T-helper 1 cell treated with Interleukin-12 subunit alpha and Interleukin-12 subunit beta and Interleukin-4 antibody, amounts not matched to agents 30 ng/mL and 1 ng/mL, for 36 hours (primary cell): ENCODE measurements at regions not wholly inside any gene's neighbourhood (a gene's known extent, or its start where the extent isn't known, plus 50 kb on each side); places are given as distances from the start of the nearest gene placed in this dataset.

Source experiments
- intact Hi-C: fragments of 100-400 bp; cut with micrococcal nuclease; formaldehyde crosslinking; loops from one replicate; pipeline ENCODE4 v1.15.1; 2024

DNA sequence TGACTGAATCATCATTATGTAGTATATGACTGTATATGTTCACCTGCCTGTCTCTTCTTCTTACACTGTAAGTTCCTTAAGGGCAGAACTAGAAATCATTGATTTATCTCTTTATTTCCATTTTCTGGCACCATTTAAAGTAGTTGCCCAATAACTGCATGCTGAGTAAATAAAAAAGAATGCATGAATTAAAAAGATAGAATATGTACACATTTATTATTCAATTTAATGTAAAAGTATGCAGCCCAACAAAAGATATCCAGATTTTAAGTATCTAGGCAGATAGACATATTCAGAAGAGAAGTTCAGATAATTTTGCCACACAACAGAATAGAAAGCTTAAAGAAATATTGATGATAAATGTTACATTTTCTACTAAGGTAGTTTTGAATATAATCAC, 1244.6 kb upstream of the ADGRL4 start:
- intact Hi-C loops, result no loop called here

DNA sequence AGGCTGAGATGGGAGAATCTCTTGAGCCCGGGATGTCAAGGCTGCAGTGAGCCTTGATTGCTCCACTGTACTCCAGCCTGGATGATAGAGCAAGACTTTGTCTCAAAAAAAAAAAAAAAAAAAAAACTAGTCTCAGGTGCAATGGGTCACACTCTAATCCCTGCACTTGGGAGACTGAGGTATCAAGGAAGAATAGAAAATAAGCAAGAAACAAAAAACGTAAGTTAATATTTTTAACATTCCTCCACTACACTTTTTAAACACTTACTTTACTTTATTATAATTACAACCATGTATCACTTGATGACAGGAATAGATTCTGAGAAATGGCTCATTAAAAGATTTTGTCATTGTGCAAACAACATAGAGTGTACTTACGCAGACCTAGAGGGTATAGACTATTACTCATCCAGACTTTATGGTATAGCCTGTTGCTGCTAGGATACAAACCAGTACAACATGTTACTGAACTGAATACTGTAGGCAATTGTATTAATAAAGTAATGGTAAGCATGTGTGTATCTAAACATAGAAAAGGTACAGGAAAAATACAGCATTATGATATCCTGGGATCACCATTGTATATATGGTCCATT, 1244.1 kb upstream of the ADGRL4 start:
- intact Hi-C loops, result no loop called here

DNA sequence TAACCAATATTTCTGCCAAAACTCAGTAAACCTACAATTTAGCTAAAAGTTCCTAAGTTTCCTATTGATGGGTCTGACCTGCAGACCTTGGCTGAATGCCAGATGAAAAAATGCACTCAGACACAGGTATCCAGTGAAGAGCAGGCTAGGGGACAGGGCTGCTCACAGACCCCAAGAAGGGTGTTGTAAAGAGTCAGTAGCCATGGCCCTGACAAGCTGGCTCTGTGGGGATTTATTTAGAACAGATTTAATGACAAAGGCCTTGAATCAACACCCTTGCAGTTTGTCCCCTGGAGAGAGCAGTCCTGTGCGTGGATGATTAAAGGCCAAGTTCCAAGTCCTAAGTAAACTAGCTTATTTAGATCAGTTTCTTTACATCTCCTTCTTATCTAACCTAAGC, 1243.2 kb upstream of the ADGRL4 start:
- intact Hi-C loops, result no loop called here

DNA sequence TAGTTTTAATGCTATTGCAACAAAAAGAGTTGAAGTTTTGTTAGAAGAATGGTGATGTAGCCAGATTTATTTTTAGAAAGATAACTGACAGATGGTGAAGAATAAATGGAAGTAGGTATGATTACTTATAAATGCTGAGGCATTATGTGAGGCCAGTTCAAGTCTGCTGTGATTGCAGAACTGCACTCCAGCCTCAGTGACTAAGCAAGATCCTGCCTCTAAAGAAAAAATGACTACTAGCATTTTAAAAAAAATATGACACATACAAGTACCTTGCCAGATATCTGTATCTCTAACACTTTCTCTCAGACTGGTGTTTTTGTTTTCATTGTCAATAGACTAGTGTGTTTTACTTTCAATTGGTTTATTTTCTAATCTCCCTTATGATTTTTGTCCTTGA, 1242.4 kb upstream of the ADGRL4 start:
- intact Hi-C loops, result no loop called here

DNA sequence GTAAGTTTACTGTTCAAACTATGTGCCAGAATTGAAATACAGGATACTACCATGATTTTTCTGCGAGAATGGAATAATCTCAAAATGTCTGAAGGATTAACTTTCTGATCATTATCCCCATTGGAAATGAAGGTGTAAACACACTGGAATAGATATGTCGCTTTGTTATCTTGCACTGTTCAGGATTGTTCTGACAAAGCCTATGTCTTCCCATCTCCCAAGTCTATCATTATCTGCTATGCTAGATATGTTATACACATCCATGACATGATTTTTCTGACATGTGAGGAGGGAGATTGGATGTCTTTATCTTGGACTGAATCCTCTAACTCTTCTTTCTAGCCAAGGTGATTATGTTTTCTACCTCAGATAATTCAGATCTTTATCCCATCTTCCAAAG, 1239.3 kb upstream of the ADGRL4 start:
- intact Hi-C loops, result no loop called here

DNA sequence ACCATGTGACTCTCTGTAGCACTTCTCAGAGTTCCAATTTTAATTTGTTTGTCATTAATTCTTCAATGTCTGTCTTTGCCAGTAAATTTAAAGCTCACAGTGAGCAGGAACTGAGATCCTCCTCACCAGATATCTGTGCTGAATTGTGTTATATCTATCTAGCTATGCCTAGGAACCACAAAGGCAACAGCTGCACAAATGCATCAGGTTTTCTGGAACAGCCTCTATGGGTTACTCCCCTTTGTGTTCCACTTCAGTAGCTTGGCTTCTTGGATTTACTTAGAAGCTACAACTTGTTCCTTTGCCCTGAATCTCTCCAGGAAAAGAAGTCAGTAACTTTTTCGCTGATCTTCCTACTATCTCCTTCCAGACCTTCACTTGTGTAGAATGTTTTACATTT, 1237.8 kb upstream of the ADGRL4 start:
- intact Hi-C loops, result no loop called here

DNA sequence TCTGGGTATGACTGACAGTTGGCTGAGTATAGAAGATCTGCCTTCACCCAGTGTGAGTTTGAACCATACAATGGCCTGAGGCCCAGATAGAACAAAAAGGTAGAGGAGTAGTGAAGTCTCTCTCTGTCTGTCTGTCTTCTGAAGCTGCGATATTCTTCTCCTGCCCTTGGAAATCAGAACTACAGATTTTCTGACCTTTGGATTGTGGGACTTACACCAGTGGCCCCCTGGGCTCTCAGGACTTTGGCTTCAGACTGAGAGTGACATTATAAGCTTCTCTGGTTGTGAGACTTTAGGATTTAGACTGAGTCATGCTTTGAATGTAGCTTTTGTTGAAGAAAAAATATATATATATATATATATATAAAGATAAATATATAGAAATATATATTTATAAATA, 1235.0 kb upstream of the ADGRL4 start:
- intact Hi-C loops, result no loop called here

DNA sequence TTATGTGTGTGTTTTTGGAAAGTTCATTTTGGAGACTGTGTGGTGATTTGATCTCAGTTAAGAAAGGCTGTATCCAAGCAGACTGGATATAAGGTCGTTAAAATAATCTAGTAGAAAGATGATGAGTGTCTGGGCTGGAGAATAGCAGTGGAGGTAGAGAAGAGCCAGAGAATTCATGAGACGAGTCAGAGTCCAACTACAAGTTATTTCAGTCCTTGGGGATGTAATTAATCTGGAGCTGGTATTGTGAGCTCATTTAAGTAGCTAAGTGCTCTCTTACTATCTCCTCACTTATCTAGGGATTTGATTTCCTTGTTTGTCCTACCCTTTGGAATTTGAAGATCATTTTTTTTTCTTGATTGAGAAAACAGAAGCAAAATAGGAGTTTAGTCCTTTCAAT, 1219.0 kb upstream of the ADGRL4 start:
- intact Hi-C loops, result no loop called here

DNA sequence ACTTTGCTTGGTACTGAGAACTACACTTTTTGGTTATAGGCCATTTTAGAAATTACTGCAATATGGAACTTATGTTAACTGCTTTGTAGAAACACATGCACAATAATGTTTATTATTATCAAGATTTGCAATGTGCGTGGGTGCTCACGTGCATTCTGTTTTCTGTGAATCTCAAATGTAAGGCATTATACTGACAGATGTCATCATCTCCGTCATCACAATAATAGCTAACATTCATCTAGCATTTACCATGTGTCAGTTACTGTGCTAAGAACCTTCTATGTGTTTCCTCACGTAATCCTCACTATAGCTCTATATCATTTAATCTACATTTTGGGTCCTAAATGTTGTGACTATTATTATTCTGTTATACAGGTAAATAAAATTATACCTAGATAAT, 1214.8 kb upstream of the ADGRL4 start:
- intact Hi-C loops, result no loop called here

DNA sequence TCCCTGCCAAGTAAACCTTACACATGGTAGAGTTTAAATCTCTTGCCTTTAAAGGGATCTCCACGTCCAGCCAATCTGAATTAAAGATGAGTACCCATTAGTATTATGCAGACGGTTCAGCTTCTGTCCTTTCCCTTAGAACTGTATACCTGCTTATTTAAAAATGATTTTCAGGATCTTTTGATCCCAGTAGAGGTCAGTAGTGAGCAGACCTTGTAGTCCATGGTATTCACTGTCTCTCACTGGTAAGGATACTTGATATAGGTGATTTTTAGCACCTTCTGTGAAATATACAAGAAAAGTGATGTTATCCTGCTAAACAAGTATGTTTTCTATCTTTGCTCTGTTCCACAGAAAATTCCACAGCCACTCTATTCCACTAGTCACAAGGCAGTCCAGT, 1211.6 kb upstream of the ADGRL4 start:
- intact Hi-C loops, result no loop called here

DNA sequence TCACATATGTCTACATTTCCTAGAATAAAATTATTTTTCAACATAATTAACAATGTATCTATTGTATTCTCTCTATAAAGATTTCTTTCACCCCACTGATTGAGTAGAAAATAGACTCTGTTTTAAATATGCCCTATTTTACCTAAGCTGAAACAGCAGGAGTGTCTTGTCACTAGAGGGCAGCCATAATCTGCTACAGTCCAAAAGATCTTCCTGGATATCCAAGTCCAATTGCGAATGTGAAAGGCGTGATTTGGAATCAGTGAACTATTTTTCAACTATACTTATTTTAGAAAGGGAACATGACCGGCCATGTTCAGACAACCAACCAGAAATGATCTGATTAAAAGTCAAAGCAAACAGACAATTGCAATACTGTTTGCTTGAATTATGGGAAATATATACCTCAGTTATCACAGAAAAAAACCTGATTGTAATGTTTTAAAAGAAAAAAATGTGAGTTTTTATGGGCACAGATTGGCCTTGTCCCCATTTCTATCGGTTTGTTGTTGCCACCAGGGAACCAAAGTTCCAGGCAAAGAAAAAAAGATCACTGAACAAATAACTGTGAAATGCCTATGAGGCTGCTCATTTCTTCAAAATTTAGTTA, 1211.0 kb upstream of the ADGRL4 start:
- intact Hi-C loops, result no loop called here

DNA sequence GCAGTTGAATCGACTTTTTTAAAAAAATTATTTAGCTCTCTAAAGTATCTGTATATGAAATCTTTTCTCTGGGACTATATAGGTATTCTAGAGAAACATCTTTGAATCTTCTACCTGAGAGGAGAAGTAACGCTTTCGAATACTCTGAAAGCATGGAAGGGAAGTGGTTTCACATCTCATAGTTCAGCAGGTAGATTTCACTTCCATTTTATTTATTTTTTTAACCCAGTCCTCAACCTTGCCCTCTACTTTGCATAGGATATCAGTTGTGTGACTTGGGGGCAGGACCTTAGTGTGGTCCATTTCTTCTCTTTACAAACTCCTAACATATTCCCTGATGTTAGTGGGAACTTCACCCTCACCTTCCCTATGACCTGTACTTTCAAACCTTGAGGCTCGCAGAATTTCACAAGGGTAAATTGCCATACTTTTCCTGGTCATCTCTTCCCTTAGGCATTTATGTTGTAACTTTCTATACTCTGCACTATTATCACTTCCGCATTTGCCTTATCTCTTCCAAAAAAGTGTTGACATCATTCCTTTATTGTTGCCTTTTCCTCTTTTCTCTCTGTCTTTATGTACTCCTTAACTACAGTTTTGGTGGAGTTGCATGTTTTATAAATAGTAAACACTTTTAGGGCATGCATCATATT, 1208.5 kb upstream of the ADGRL4 start:
- intact Hi-C loops, result no loop called here

DNA sequence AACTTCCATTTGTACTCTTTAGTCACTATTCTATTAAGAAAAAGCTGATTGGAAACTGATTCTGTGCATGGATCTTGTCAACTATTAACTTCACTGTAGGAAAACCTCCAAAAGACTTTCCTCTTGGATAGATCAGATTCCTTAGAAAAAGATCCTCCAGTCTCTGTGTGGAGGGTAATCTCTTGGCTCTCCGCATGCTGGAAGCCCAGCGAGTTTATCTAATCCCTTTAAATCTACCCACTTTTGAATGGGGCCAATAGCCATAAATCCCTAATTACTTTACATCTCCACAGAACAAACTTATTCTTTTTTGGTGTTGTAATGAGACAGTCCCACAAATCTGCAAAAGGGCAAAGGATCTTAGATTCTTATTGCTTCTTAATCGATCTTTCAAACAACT, 1206.4 kb upstream of the ADGRL4 start:
- intact Hi-C loops, result no loop called here

DNA sequence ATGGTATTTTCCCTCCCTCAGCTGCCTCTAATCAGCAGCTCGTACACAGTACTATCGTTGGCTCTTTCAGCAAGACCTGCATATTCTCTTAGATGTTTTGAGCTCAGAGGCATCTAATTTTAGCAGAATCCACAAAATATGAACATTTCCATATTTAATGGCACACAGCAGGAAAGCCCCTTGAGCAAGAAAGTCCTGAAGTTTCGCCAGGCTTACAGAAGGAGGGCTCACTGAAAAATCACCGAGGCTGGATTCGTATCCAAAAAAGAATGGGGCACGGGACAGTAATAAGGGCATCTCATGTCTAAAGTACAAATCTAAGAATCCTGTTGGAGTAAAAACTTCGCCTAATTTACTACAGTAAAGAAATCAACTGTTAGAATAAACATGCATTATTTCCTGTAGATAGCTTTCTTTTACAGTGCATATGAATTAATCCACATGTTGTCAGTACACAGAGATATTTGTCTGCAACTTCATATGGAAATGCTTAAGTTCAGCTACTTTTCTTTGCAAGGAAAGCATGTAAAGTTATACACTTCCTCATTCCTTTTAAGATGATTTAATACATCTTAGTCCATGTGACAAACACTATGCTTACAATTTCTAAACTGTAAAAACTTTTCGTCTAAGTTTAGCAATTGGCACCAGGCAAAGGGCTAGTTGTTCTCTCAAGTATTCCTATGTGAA, 1205.3 kb upstream of the ADGRL4 start:
- intact Hi-C loops, result no loop called here

DNA sequence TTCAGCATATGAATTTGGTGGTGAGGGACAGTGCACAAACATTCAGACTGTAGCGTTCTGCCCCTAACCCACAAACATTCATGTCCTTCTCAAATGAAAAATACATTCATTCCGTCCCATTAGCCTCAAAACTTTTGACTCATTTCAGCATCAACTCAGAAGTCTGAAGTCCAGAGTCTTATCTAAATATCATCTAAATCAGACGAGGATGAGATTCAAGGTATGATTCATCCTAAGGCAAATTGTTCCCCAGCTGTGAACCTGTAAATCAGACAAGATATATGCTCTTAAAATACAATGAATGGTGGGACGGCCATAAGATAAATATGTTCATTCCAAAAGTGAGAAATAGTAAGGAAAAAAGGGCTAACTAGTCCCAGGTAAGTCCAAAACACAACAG, 1195.6 kb upstream of the ADGRL4 start:
- intact Hi-C loops, result no loop called here

DNA sequence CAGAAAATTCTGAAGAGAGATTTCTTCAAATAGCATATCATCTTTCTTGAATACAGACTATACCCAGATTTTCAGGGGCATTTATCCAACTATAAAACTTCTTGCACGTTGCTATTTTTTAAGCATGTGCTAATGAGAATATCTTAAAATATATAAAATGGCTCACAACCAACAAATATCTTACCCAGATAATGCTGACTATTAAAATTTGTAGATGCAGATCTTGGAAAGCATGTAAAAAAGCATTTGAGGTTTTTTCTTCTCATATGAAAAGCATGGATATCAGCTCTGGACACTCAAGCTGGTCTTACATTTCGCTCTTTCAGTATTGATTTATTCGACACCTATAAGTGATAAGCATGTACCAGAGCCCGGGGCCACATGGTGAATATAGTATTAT, 1187.7 kb upstream of the ADGRL4 start:
- intact Hi-C loops, result no loop called here

DNA sequence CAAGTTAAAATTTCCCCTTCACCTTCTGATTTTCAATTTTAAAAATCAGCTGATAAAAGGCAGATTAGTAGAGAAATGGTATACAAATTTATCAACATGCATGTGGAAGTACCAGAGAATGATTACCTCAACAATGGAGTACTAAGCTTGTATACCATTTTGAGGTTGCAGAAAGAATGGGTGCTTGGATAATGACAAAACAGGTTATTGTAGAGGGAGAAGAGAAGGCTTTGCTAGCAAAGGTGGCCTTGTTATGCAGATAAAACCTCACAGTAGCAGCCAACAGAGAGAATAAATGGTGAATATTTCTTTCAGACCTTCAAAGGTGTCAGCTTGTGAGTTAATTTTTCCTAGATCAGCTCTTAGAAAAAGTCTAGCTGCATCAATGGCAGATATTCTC, 1174.9 kb upstream of the ADGRL4 start:
- intact Hi-C loops, result no loop called here

DNA sequence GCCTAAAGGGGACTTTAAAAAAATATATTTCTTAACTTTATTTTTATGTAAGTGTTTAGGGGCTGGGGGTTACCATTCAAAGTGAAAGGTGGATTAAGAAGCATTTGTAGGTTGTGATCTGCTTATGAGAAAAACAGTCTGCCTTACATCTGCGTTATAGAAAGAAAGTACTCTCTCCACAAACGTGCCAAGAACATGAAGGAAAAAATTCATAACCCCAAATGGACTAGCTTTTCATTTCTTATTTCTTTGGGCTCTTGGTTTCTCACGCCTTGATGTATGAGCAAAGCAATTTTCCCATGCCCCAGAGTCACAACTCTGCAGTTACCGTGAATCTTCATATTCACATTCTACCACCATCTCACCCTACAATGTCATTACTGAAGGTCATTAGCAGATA, 1165.1 kb upstream of the ADGRL4 start:
- intact Hi-C loops, result no loop called here

DNA sequence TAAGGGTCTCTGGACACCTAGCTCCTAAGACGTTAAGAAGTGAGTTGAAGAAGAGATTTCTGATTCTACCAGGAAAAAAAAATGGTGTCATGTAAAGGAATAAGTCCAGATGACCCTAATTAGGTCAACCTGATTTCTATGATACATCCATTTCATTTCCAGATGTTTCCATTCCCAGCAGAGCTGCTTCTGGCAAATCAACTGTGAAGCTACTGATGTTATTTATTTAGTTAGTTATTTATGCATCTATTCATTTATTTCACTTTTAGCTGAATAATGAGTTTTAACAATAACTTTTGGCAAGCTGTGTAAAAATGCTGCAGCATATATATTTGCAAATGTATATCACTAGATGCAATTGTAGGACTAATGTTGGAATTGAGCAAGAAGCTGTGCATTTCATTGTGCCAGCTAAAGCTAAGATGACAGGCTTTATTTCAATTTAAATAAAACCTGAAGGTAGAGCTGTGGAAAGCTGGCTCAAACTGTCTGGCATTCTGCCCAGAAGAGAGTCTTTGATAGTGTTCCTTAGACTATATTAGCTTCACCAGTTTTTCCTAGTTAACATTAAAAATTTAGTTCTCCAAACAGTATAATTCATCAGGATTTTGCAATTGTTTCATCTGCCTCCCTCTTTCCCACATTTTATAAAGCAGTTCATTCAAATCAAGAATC, 1164.4 kb upstream of the ADGRL4 start:
- intact Hi-C loops, result no loop called here

DNA sequence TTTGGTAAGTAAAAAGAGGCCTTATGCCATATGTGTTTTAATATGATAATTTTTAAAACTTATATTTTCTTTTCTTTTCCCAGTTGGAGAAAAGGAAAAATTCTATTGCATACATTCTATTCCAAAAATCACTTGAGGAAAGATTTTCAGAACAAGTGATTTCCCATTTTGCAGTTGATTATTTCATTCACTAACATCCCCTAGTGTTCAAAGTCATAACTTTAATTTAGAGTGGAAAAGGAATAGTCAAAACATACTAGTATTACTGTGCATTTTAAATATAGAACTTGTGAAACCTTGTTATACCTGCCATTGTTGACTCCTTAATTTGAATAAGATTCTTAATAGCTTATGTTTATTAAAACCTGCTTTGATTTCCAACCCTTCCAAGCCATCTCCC, 1157.6 kb upstream of the ADGRL4 start:
- intact Hi-C loops, result no loop called here

DNA sequence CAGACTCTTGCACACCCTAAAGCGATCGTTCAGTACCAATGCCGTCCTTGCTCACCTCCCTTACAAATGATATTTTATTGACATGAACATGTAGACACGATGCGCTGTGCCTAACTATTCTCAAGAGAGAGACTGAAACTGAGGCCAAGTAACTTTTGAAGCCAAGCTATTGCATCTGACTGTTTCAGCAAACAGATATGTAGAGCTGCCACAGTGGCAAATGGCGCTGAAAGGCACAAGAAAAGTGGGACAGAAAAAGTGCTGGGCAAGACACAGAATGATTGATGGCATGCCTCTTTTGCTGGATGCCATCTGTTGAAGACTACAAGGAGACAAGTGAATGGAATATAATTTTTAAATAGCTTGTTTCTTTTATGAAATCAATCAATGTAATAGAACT, 1157.2 kb upstream of the ADGRL4 start:
- intact Hi-C loops, result no loop called here

DNA sequence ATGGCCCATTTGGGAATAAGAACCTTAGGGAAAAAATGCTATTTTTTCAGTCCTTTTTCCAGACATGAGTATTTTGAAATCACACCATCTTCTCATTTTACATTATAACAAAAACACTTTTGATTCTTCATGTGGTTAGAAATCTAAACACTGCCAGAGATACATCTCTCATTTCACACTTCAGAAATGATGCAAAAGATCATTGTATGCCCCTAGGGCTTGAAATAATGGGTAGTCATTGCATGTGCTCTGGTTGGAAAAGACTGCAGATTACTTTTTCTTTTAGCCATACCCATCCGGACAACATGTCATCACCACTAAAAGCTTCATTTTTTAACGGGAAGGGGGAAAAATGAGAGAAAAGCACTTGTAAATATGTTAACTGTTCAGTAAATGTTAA, 1152.2 kb upstream of the ADGRL4 start:
- intact Hi-C loops, result no loop called here
